ENCODE measurements at regions not wholly inside any gene's neighbourhood (a gene's known extent, or its start where the extent isn't known, plus 50 kb on each side); places are given as distances from the start of the nearest gene placed in this dataset.

DNA sequence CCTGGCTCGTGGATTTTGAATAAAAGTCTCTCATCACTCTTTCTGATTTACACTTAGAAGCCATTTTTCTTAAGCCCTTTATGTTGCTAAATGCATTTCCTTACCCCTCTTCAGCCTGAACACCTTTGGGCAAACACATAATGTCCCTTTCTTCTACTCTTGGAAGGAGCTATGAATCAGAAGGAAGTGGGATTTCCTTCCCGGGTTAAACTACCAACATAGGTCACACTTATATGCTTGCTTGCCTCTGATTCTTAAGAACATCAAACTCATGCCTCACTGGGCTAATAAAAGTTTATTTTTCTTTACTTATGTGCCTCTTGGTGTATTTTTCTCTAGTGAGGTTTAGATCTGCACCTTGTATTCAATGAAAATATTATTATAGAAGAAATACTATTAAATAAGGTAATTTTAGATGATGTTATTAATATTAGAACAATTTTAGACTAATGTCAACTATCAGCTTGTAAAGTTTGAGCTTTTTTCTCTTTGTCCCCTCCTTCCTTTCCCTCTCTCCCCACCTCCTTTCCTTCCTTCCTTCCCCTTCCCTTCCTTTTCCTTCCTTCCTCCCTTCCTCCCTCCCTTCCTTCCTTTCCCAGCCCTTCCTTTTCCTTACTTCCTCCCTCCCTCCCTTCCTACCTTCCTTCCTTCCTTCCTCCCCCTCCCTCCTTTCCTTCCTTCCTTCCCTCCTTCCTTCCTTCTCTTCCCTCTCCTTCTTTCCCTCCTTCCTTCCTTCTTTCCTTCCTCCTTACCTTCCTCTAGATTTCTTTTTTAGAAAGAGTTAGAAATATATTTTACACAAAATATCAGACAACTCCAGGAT is 66.5 kb upstream of the KCNJ6 start:
- no peak for DNase-seq
- in situ Hi-C loops (cut with HindIII; ENCODE audit: low pct_ligation_motif_present, low sequenced_read_pairs): no loop called here
- H3K36me3 ChIP-seq (replicated peaks): no peaks in the 10 kb centered on the region
- H3K27ac ChIP-seq: no peak overlapping the region
- TF ChIP-seq, protein P1, sequence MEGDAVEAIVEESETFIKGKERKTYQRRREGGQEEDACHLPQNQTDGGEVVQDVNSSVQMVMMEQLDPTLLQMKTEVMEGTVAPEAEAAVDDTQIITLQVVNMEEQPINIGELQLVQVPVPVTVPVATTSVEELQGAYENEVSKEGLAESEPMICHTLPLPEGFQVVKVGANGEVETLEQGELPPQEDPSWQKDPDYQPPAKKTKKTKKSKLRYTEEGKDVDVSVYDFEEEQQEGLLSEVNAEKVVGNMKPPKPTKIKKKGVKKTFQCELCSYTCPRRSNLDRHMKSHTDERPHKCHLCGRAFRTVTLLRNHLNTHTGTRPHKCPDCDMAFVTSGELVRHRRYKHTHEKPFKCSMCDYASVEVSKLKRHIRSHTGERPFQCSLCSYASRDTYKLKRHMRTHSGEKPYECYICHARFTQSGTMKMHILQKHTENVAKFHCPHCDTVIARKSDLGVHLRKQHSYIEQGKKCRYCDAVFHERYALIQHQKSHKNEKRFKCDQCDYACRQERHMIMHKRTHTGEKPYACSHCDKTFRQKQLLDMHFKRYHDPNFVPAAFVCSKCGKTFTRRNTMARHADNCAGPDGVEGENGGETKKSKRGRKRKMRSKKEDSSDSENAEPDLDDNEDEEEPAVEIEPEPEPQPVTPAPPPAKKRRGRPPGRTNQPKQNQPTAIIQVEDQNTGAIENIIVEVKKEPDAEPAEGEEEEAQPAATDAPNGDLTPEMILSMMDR (IDR thresholded peaks at IDR 0.05; ENCODE audit: low read depth, low read length, missing control alignments): no peak
- H3K4me3 ChIP-seq (ENCODE audit: low read depth, low read length): no peak overlapping the region
- no peaks in the 10 kb centered on the region for H3K27me3 ChIP-seq (replicated peaks)

DNA sequence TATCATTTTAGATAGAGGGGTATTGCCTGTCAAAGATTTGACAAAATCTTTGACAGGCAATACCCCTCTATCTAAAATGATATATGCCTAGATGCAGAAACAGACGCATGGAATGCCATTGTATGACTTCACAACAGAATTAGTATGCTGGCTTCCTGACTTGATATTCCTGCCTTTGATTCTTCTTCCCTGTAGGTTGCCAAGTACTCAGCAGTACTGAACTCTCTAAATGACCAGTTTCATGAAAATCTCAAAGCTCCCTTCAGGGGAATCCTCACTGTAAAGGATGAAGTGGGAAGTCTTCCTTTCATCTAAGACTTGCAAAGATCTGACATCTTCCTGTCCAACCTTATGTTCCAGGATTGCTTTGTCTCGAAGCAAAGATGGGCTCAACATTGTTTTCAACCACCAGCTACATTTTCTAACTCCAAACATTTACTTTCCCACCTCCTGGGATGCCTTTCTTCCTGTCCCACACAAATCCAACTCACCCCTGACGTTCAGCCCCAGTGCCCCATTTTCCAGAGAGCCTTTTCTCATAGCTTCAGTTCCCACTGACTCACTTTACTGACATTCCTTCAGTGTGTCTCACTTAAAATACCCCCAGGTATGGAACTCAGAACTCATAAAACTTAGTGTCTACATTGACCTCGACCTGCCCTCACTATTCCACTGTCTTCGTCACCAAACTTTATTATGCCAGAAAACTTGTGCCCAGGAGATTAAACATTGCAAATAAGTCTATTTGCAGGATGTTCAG is 67.3 kb upstream of the KCNJ6 start:
- Histone ChIP-seq H3K27me3 (replicated peaks) (no peaks in the 10 kb centered on the region), H3K36me3 (replicated peaks) (no peaks in the 10 kb centered on the region), H3K27ac (no peak overlapping the region), H3K4me3 (ENCODE audit: low read depth, low read length) (no peak overlapping the region)
- TF ChIP-seq, protein P1 (IDR thresholded peaks at IDR 0.05; ENCODE audit: low read depth, low read length, missing control alignments): no peak
- no peak for DNase-seq
- in situ Hi-C loops (cut with HindIII; ENCODE audit: low pct_ligation_motif_present, low sequenced_read_pairs): no loop called here

DNA sequence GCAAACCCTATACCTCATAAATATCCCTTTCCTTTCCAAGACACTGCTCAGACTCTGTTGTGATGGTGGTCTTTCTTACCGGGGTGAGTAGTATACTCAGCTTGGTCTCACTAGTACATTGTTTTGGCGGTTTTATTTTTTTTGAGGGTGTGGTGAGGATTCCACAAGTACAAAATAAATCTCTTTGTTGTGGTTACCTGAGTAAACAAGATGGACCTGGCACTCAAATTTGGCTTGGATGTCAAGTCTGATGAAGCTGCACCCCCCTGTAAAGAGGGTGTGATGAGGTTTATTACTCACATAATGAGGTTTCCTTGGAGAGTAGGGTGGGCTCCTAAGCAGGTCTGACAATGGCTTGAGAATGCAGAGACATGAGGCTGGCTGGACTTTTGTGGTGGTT is 68.2 kb upstream of the KCNJ6 start:
- DNase-seq: no peak
- TF ChIP-seq, protein P1 (IDR thresholded peaks at IDR 0.05; ENCODE audit: low read depth, low read length, missing control alignments): no peak
- H3K27ac ChIP-seq: no peak overlapping the region
- no peaks in the 10 kb centered on the region for H3K36me3 ChIP-seq (replicated peaks)
- H3K4me3 ChIP-seq (ENCODE audit: low read depth, low read length): no peak overlapping the region
- in situ Hi-C loops (cut with HindIII; ENCODE audit: low pct_ligation_motif_present, low sequenced_read_pairs): no loop called here
- H3K27me3 ChIP-seq (replicated peaks): no peaks in the 10 kb centered on the region

DNA sequence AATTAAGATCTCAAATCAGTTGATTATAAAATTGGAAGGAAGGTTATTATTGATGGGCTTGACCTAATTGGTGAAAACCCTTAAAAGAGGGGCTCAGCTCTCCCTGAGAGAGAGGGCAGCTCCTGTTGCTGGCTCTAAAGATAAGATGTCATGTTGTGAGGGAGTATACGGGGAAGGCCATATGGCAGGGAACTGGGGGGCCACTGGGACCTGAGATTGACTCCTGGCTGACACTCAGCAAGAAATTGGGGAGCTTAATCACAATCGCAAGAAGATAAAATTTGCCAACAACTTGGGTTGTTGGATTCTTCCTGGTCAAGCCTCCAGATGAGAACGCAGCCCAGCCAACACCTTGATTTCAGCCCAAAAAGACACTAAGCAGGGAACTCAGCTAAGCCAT is 69.7 kb upstream of the KCNJ6 start:
- TF ChIP-seq, protein P1 (IDR thresholded peaks at IDR 0.05; ENCODE audit: low read depth, low read length, missing control alignments): no peak
- no peak overlapping the region for H3K4me3 ChIP-seq (ENCODE audit: low read depth, low read length)
- DNase-seq: no peak
- in situ Hi-C loops (cut with HindIII; ENCODE audit: low pct_ligation_motif_present, low sequenced_read_pairs): no loop called here
- no peaks in the 10 kb centered on the region for H3K36me3 ChIP-seq (replicated peaks)
- no peak overlapping the region for H3K27ac ChIP-seq
- H3K27me3 ChIP-seq (replicated peaks): no peaks in the 10 kb centered on the region

DNA sequence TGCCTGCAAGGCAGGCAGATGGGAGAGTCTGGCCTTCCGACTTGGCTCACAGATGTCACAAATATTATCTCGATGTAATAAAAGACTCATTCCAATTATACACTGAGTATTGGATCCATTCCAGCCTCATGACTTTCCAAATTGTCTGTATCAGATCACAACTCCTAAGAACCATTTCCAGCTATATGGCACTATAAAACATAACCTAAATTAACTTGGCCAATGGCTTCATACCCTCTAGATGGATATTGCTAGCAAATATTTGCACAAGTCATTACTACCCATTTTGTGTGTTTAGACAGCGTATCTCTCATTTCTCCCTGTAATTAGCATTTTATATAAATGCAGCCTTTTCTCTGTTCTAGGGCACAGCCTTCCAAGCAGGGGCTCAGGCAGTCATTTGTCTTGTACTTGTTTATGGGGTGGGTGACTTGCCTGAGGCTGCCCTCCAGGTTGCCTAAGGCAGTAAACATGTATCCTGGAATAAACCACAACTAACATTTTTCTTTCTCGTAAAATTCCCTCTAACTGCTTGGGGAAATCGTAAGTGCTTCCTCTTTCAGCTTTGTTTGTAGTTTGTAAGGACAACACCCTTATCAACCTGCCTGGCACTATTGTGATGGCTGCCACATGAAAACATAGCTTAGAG is 70.6 kb upstream of the KCNJ6 start:
- Histone ChIP-seq H3K36me3 (replicated peaks) (no peaks in the 10 kb centered on the region), H3K27me3 (replicated peaks) (no peaks in the 10 kb centered on the region), H3K27ac (no peak overlapping the region), H3K4me3 (ENCODE audit: low read depth, low read length) (no peak overlapping the region)
- DNase-seq: no peak
- in situ Hi-C loops (cut with HindIII; ENCODE audit: low pct_ligation_motif_present, low sequenced_read_pairs): no loop called here
- TF ChIP-seq, protein P1 (IDR thresholded peaks at IDR 0.05; ENCODE audit: low read depth, low read length, missing control alignments): no peak

Measured in brain microvascular endothelial cell (primary cell).